GM23248 (cell line): ENCODE measurements at regions not wholly inside any gene's neighbourhood (a gene's known extent, or its start where the extent isn't known, plus 50 kb on each side); places are given as distances from the start of the nearest gene placed in this dataset.

Experiments
- DNase-seq: peaks from one replicate; pipeline ENCODE4 v3.0.0-alpha.2; 2015
- H2AFZ ChIP-seq: fragments of 200-600 bp; sonication (generic); 2 replicates; pipeline ENCODE4 v1.6.1; 2016; ENCODE audit warnings: antibody characterized with exemption
- H3F3A ChIP-seq: fragments of 200-600 bp; sonication (generic); 2 replicates; pipeline ENCODE4 v1.6.1; 2016; ENCODE audit warnings: mild to moderate bottlenecking, antibody characterized with exemption, mixed run types; ENCODE audit not compliant: insufficient read depth
- H3K27ac ChIP-seq: fragments of 200-600 bp; sonication (generic); 2 replicates; pipeline ENCODE4 v1.5.1; 2016; ENCODE audit warnings: mild to moderate bottlenecking
- H3K27me3 ChIP-seq: fragments of 200-600 bp; sonication (generic); replicated peaks from 2 replicates; pipeline ENCODE4 v1.6.1; 2016; ENCODE audit warnings: mild to moderate bottlenecking; ENCODE audit not compliant: insufficient read depth
- H3K36me3 ChIP-seq: fragments of 200-600 bp; sonication (generic); 2 replicates; pipeline ENCODE4 v1.6.1; 2016; ENCODE audit warnings: low read depth, mild to moderate bottlenecking
- H3K4me1 ChIP-seq: fragments of 200-600 bp; sonication (generic); 2 replicates; pipeline ENCODE4 v1.6.1; 2016; ENCODE audit warnings: mild to moderate bottlenecking; ENCODE audit not compliant: insufficient read depth
- H3K4me2 ChIP-seq: fragments of 200-600 bp; sonication (generic); one replicate; pipeline ENCODE4 v1.6.1; 2016; ENCODE audit warnings: mild to moderate bottlenecking; ENCODE audit not compliant: unreplicated experiment
- H3K4me3 ChIP-seq: fragments of 200-600 bp; sonication (generic); 2 replicates; pipeline ENCODE4 v1.5.1; 2016; ENCODE audit warnings: mild to moderate bottlenecking
- H3K79me2 ChIP-seq: fragments of 200-600 bp; sonication (generic); 2 replicates; pipeline ENCODE4 v1.6.1; 2016; ENCODE audit warnings: mild to moderate bottlenecking; ENCODE audit not compliant: insufficient read depth
- H3K9ac ChIP-seq: fragments of 200-600 bp; sonication (generic); 2 replicates; pipeline ENCODE4 v1.6.1; 2016; ENCODE audit warnings: mild to moderate bottlenecking
- H3K9me2 ChIP-seq: fragments of 200-600 bp; sonication (generic); 2 replicates; pipeline ENCODE4 v1.6.1; 2016; ENCODE audit warnings: mixed run types, mild to moderate bottlenecking, moderate library complexity; ENCODE audit not compliant: insufficient read depth
- H3K9me3 ChIP-seq: fragments of 200-600 bp; sonication (generic); one replicate; pipeline ENCODE4 v1.6.1; 2017; ENCODE audit warnings: low read depth
- H4K20me1 ChIP-seq: fragments of 200-600 bp; sonication (generic); 2 replicates; pipeline ENCODE4 v1.6.0; 2016; ENCODE audit not compliant: insufficient read depth
- EZH2 ChIP-seq: fragments of 200-600 bp; sonication (generic); IDR thresholded peaks from 2 replicates; pipeline ENCODE4 v1.6.1; 2018; ENCODE audit warnings: antibody characterized with exemption, mild to moderate bottlenecking; ENCODE audit not compliant: insufficient read depth, poor library complexity, severe bottlenecking
- EZH2phosphoT487 ChIP-seq: fragments of 200-600 bp; sonication (generic); IDR thresholded peaks from 2 replicates; pipeline ENCODE4 v1.6.1; 2018; ENCODE audit warnings: antibody characterized with exemption, moderate library complexity, mild to moderate bottlenecking, low read depth; ENCODE audit not compliant: insufficient read depth
- WGBS, 2 experiments: methylation state at CpG; one replicate each; pipeline ENCODE4 v1.1.6; 2015 to 2017; ENCODE audit warnings: low lambda C conversion rate in 2 of 2, low coverage in 1 of 2; ENCODE audit errors: missing lambda C conversion rate in 2 of 2; 5-methylcytosine and 5-hydroxymethylcytosine counted together
- in situ Hi-C: fragments of 300-500 bp; cut with MboI; formaldehyde crosslinking; loops from 2 replicates; pipeline ENCODE4 v1.15.0; 2020

DNA sequence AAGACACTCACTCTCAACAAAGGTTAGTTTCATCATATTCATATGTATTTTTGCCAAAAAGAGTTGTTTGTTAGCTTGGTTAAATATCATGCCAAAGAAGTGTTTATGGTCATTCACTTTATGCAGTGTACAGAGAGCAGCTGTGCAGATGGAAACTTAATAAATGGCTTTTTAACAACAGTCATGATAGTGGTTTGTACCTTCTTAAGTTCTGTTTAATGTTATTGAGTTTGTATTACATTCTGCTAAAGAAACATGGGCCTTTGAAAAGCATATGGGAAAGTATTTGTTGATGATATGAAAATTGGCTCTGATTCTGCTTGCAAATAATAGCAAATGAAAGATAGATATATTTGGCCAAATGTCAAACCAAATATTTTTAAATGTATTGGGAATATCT lies 607.3 kb downstream of the NCAM2 start:
- Histone ChIP-seq H3K27me3 (no peaks in the 10 kb centered on the region), H3K4me3 (no peak overlapping the region), H3K36me3 (no peaks in the 10 kb centered on the region), H3K9me2 (no peaks in the 10 kb centered on the region), H3K9me3 (no peaks in the 10 kb centered on the region), H4K20me1 (no peaks in the 10 kb centered on the region), H3K4me1 (no peaks in the 10 kb centered on the region), H2AFZ (no peak overlapping the region), H3K9ac (no peak overlapping the region), H3K79me2 (no peaks in the 10 kb centered on the region), H3K27ac (no peak overlapping the region), H3F3A (no peaks in the 10 kb centered on the region), H3K4me2 (no peak overlapping the region)
- in situ Hi-C loops: no loop called here
- DNase-seq: no peak
- TF ChIP-seq EZH2 (no peak), EZH2phosphoT487 (no peak)

DNA sequence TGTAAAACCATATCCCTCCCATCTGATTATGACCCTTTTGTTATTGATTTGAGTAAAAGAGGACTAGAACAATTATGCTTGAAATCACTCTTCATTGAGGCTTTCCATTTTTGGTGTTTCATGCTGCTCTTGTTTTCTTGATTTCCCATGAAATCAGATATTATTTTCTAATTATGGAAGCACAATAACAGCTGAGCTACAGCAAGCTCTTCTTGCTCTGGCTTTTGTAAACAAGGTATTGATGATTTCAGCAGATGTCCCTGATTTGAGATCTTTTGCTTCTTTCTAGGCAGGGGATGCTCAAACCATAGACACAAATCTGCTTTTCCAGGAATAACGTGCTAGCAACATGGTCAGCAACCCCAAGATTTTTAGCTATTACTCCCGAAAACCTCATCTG lies 607.8 kb downstream of the NCAM2 start:
- no peak overlapping the region for H2AFZ ChIP-seq
- H3K79me2 ChIP-seq: no peaks in the 10 kb centered on the region
- no peak overlapping the region for H3K4me3 ChIP-seq
- no peaks in the 10 kb centered on the region for H3F3A ChIP-seq
- H3K4me1 ChIP-seq: no peaks in the 10 kb centered on the region
- no peak for TF ChIP-seq EZH2phosphoT487
- no peak for TF ChIP-seq EZH2
- H3K4me2 ChIP-seq: no peak overlapping the region
- no peaks in the 10 kb centered on the region for H3K36me3 ChIP-seq
- H3K9me2 ChIP-seq: no peaks in the 10 kb centered on the region
- no peaks in the 10 kb centered on the region for H3K27me3 ChIP-seq
- WGBS, 2 experiments: 51 to 68% methylated on average over 2 of the region's 2 CpGs
- no peak overlapping the region for H3K27ac ChIP-seq
- no peak for DNase-seq
- H3K9ac ChIP-seq: no peak overlapping the region
- no peaks in the 10 kb centered on the region for H4K20me1 ChIP-seq
- H3K9me3 ChIP-seq: no peaks in the 10 kb centered on the region
- in situ Hi-C loops: no loop called here

- Histone ChIP-seq H3K27me3 (no peaks in the 10 kb centered on the region), H3K79me2 (no peaks in the 10 kb centered on the region), H3K9me3 (no peaks in the 10 kb centered on the region), H3K36me3 (no peaks in the 10 kb centered on the region), H3K9me2 (no peaks in the 10 kb centered on the region), H2AFZ (peak overlapping the region; percentile 68), H3K4me1 (peaks cover 16% of the 10 kb centered on the region), H4K20me1 (no peaks in the 10 kb centered on the region), H3K4me3 (peak overlapping the region; percentile 39; the same call in 1 of the 2 replicates), H3K9ac (no peak overlapping the region), H3K4me2 (peak overlapping the region; percentile 54), H3F3A (no peaks in the 10 kb centered on the region; the same call in 1 of the 2 replicates), H3K27ac (no peak overlapping the region; the same call in 1 of the 2 replicates)
- 2 to 3% methylated on average over 3 of the region's 3 CpGs for WGBS, 2 experiments
- DNase-seq: peak; percentile 86
- TF ChIP-seq EZH2phosphoT487 (no peak), EZH2 (no peak)
- in situ Hi-C loops: no loop called here
These were observed 614.3 kb downstream of the NCAM2 start for GRCh38 chr21:21612466-21612865.

- Histone ChIP-seq H3K27ac (no peak overlapping the region), H4K20me1 (no peaks in the 10 kb centered on the region), H3K4me3 (no peak overlapping the region), H3K79me2 (no peaks in the 10 kb centered on the region), H2AFZ (no peak overlapping the region), H3K4me1 (peaks cover 16% of the 10 kb centered on the region), H3K9me3 (no peaks in the 10 kb centered on the region), H3K36me3 (no peaks in the 10 kb centered on the region), H3F3A (no peaks in the 10 kb centered on the region; the same call in 1 of the 2 replicates), H3K27me3 (no peaks in the 10 kb centered on the region), H3K4me2 (no peak overlapping the region), H3K9me2 (no peaks in the 10 kb centered on the region), H3K9ac (no peak overlapping the region)
- 71% methylated on average over 3 of the region's 3 CpGs for WGBS, 2 experiments
- no peak for TF ChIP-seq EZH2phosphoT487
- no peak for TF ChIP-seq EZH2
- no peak for DNase-seq
- in situ Hi-C loops: no loop called here
These were observed 616.8 kb downstream of the NCAM2 start for GRCh38 chr21:21614966-21615365.
